ENCODE measurements at regions not wholly inside any gene's neighbourhood (a gene's known extent, or its start where the extent isn't known, plus 50 kb on each side); places are given as distances from the start of the nearest gene placed in this dataset.
A peak's percentile ranks its signal among the peaks of the same experiment; 100 is the strongest.

DNA sequence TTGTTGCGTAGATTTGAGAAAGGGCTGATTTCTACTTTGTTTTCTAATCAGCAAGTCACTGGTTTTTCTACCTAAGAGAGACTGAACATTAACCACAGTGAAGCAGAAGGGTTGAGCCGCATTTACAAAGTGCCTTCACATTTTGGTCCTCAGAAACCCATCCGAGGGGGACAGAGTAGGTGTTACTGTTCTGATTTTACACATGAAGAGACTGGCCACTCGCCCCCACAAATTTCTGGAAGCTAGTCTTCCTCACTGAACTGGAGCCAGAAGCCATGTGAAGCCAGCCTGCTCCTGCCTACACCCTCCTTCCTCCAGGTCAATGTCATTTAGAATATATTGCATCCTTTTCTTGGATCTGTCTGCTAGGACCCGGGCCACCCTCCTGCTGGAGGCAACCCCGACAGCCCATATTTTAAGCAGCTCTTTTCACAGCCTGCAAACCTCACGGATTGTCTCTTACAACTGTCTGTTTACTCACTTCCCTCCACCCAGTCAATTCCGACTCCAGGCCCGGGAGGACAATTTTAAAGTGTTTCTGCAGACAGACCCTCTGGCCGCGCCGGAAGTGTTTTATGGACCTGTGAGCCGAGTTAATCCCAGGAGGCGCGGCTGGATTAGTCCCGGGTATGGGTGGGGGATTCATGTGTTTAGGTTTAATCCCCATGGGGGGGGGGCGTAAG is 73.2 kb upstream of the BCOR start:
- no peak for TF ChIP-seq FOS (IDR thresholded peaks at IDR 0.05; ENCODE audit: borderline replicate concordance, insufficient read depth, low read length)
- TF ChIP-seq GATA2 (IDR thresholded peaks at IDR 0.05; ENCODE audit: insufficient read depth, insufficient read length, low read depth, low read length) = no peak
- TF ChIP-seq POLR2A (IDR thresholded peaks at IDR 0.05; ENCODE audit: low read depth, low read length) = no peak
- TF ChIP-seq EZH2 (IDR thresholded peaks at IDR 0.05; ENCODE audit: borderline replicate concordance, low read depth, low read length, severe bottlenecking) = no peak
- no peak for TF ChIP-seq MYC (IDR thresholded peaks at IDR 0.05; ENCODE audit: low read depth, low read length)
- TF ChIP-seq POLR2AphosphoS5 (IDR thresholded peaks at IDR 0.05; ENCODE audit: insufficient read depth, low read depth, low read length) = no peak
- TF ChIP-seq, protein P1, sequence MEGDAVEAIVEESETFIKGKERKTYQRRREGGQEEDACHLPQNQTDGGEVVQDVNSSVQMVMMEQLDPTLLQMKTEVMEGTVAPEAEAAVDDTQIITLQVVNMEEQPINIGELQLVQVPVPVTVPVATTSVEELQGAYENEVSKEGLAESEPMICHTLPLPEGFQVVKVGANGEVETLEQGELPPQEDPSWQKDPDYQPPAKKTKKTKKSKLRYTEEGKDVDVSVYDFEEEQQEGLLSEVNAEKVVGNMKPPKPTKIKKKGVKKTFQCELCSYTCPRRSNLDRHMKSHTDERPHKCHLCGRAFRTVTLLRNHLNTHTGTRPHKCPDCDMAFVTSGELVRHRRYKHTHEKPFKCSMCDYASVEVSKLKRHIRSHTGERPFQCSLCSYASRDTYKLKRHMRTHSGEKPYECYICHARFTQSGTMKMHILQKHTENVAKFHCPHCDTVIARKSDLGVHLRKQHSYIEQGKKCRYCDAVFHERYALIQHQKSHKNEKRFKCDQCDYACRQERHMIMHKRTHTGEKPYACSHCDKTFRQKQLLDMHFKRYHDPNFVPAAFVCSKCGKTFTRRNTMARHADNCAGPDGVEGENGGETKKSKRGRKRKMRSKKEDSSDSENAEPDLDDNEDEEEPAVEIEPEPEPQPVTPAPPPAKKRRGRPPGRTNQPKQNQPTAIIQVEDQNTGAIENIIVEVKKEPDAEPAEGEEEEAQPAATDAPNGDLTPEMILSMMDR (IDR thresholded peaks at IDR 0.05; ENCODE audit: extremely low read depth in 1 of 2, insufficient read depth in 1 of 2, low read depth in 1 of 2, low read length in 2 of 2) = no peak
- TF ChIP-seq, protein P2, sequence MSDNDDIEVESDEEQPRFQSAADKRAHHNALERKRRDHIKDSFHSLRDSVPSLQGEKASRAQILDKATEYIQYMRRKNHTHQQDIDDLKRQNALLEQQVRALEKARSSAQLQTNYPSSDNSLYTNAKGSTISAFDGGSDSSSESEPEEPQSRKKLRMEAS (IDR thresholded peaks at IDR 0.05; ENCODE audit: insufficient read depth, insufficient read length) = no peak
- TF ChIP-seq JUN (IDR thresholded peaks at IDR 0.05; ENCODE audit: borderline replicate concordance, insufficient read depth, insufficient read length, low read depth) = no peak
- peak overlapping the region; percentile 91 for H3K27ac ChIP-seq (ENCODE audit: insufficient read depth, low read depth, low read length)
- ChIA-PET CTCF (no interaction called here), POLR2A (no interaction called here)
- H3K36me3 ChIP-seq (ENCODE audit: control insufficient read depth in 2 of 2, extremely low read depth in 1 of 2, insufficient read depth in 2 of 2, low read length in 2 of 2) = no peaks in the 10 kb centered on the region
- H3K9ac ChIP-seq (replicated peaks; ENCODE audit: extremely low read depth, insufficient read depth, low read length) = peak overlapping the region; percentile 75
- H2AFZ ChIP-seq (ENCODE audit: low read depth, low read length) = no peak overlapping the region
- peaks cover 44% of the 10 kb centered on the region for H3K4me1 ChIP-seq (ENCODE audit: control insufficient read depth, extremely low read depth, insufficient read depth, low read length)
- H3K79me2 ChIP-seq (ENCODE audit: control insufficient read depth, insufficient read depth, low read length) = no peaks in the 10 kb centered on the region
- peak overlapping the region in 1 of 3 experiments; percentile 28 for H3K4me3 ChIP-seq (replicated peaks in 1 of 3; ENCODE audit: insufficient read depth in 1 of 3, low read depth in 1 of 3, low read length in 3 of 3)
- peak overlapping the region; percentile 44 for H3K4me2 ChIP-seq (ENCODE audit: insufficient read depth, low read length)
- intact Hi-C loops (cut with micrococcal nuclease) = loop anchor here (10.0 kb wide), 1 partner anchor 1366 kb away; the partner anchor contains the start of gene MID1IP1
- DNase-seq (ENCODE audit: low read depth, low spot score) (no peak), FAIRE-seq (peak; percentile 92)
- dilution Hi-C loops (cut with MboI; ENCODE audit: extremely low pct_ligation_motif_present, low sequenced_read_pairs) = no loop called here
- H4K20me1 ChIP-seq (replicated peaks; ENCODE audit: control insufficient read depth, extremely low read depth, insufficient read depth, low read length) = no peaks in the 10 kb centered on the region
- BruUV-seq (replicated peaks) = no TSS peak
- H3K27me3 ChIP-seq (ENCODE audit: control insufficient read depth in 2 of 2, insufficient read depth in 2 of 2, low read length in 2 of 2) = no peaks in the 10 kb centered on the region
- no peaks in the 10 kb centered on the region for H3K9me3 ChIP-seq (replicated peaks; ENCODE audit: control insufficient read depth, insufficient read depth, low read length)
- H3K9me1 ChIP-seq (replicated peaks; ENCODE audit: control insufficient read depth, extremely low read depth, insufficient read depth, low read length) = no peaks in the 10 kb centered on the region

Data from endothelial cell of umbilical vein (primary cell).